ENCODE measurements at regions not wholly inside any gene's neighbourhood (a gene's known extent, or its start where the extent isn't known, plus 50 kb on each side); places are given as distances from the start of the nearest gene placed in this dataset.

DNA sequence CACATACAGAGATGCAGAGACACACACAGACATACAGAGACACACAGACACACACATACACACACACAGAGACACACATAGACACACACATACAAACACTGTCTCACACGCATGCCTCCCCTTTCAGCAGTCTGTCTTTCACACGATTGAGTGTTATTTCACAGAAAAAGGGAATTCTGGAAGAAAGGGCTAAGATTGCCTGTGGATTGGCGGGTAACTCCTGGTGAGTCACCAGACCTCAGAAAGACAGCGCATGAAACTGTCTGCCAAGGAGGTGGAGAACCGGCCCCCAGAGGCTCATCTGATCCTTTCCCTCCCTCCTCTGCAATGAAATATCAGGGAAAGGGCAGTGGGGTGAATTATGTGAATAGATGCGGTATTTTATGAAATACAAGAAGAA lies 127.2 kb upstream of the GSC start:
- TF ChIP-seq, protein P1, sequence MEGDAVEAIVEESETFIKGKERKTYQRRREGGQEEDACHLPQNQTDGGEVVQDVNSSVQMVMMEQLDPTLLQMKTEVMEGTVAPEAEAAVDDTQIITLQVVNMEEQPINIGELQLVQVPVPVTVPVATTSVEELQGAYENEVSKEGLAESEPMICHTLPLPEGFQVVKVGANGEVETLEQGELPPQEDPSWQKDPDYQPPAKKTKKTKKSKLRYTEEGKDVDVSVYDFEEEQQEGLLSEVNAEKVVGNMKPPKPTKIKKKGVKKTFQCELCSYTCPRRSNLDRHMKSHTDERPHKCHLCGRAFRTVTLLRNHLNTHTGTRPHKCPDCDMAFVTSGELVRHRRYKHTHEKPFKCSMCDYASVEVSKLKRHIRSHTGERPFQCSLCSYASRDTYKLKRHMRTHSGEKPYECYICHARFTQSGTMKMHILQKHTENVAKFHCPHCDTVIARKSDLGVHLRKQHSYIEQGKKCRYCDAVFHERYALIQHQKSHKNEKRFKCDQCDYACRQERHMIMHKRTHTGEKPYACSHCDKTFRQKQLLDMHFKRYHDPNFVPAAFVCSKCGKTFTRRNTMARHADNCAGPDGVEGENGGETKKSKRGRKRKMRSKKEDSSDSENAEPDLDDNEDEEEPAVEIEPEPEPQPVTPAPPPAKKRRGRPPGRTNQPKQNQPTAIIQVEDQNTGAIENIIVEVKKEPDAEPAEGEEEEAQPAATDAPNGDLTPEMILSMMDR (conservative IDR thresholded peaks at IDR 0.05), result no peak
- Histone ChIP-seq H2BK5ac (ENCODE audit: insufficient read length, low read length) (no peak overlapping the region), H3K27ac (ENCODE audit: insufficient read length, low read depth, low read length) (no peak overlapping the region), H3K23ac (ENCODE audit: insufficient read length, low read depth, low read length) (no peak overlapping the region), H3K4me1 (ENCODE audit: insufficient read depth, low read length) (no peaks in the 10 kb centered on the region), H2BK120ac (ENCODE audit: low read depth, low read length, poor library complexity, severe bottlenecking) (no peak overlapping the region), H2BK12ac (ENCODE audit: insufficient read length, low read depth, low read length) (no peak overlapping the region), H3T11ph (ENCODE audit: low read length) (no peak overlapping the region), H3K4me2 (ENCODE audit: insufficient read depth, insufficient read length, low read length) (no peak overlapping the region), H4K8ac (replicated peaks; ENCODE audit: insufficient read length, low read depth, low read length) (no peak overlapping the region), H2BK20ac (ENCODE audit: low read depth, low read length, poor library complexity, severe bottlenecking) (no peak overlapping the region), H3K9ac (ENCODE audit: extremely low read depth, insufficient read length, low read length) (no peak overlapping the region), H3K4ac (ENCODE audit: low read depth, low read length) (no peak overlapping the region), H3K79me1 (ENCODE audit: insufficient read depth, low read depth, low read length, poor library complexity, severe bottlenecking) (no peaks in the 10 kb centered on the region), H2AK5ac (ENCODE audit: insufficient read length, low read length) (no peak overlapping the region), H3K79me2 (ENCODE audit: insufficient read depth, low read length) (no peaks in the 10 kb centered on the region), H3K14ac (ENCODE audit: insufficient read depth, low read length) (no peak overlapping the region), H4K20me1 (ENCODE audit: control insufficient read depth, insufficient read depth, insufficient read length) (no peaks in the 10 kb centered on the region), H3K9me3 (ENCODE audit: control insufficient read depth, low read depth, low read length) (no peaks in the 10 kb centered on the region), H2BK15ac (ENCODE audit: low read depth, low read length) (no peak overlapping the region), H4K91ac (ENCODE audit: insufficient read length, low read depth, low read length) (no peak overlapping the region), H3K18ac (ENCODE audit: insufficient read length, low read depth, low read length) (no peak overlapping the region), H4K5ac (ENCODE audit: insufficient read length, low read depth, low read length) (no peak overlapping the region), H3K56ac (ENCODE audit: insufficient read length, low read depth, low read length) (no peak overlapping the region), H3K27me3 (ENCODE audit: insufficient read depth, low read length) (peaks cover 2% of the 10 kb centered on the region; the same call in 1 of the 2 replicates), H3K23me2 (ENCODE audit: insufficient read length, low read depth, low read length, poor library complexity, severe bottlenecking) (no peaks in the 10 kb centered on the region), H2AFZ (ENCODE audit: low read length) (no peak overlapping the region)
- no peak for DNase-seq
- H3K27me3 Mint-ChIP-seq (ENCODE audit: low read depth), result peaks cover 22% of the 10 kb centered on the region
- no peaks in the 10 kb centered on the region for H3K9me3 Mint-ChIP-seq
- H3K4me1 Mint-ChIP-seq, result no peaks in the 10 kb centered on the region
- WGBS (ENCODE audit: extremely low coverage, insufficient read length, low lambda C conversion rate), result no CpG with 5 or more reads among the region's 6 CpGs
- H3K36me3 Mint-ChIP-seq (ENCODE audit: insufficient read depth in 1 of 3, low read depth in 3 of 3), result no peaks in the 10 kb centered on the region
- H3K27ac Mint-ChIP-seq, result no peak overlapping the region; a peak in 2 of 7 replicates
- no peak overlapping the region for H3K4me3 Mint-ChIP-seq

Measured in H9 (cell line).